ENCODE measurements at regions not wholly inside any gene's neighbourhood (a gene's known extent, or its start where the extent isn't known, plus 50 kb on each side); places are given as distances from the start of the nearest gene placed in this dataset.
A peak's percentile ranks its signal among the peaks of the same experiment; 100 is the strongest.

DNA sequence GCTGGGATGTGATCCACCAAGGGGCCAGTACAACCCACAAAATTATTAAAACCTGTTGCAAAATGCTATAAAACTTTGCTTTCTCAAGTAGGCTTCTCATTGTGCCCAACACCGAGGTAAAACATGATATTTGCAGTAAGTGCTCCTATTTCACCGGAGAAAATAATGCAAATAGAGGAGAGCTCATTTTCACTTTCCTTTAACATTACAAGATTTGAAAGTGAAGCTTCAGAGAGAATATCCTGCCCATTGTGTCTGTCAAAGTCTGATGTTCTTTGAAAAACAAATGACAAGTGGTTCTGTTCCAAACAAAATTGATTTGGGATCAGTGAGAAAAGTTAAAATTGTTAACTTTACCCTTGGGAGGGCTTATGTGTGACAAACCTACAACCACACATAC is 287.1 kb downstream of the KCNN2 start:
- no peak for DNase-seq

DNA sequence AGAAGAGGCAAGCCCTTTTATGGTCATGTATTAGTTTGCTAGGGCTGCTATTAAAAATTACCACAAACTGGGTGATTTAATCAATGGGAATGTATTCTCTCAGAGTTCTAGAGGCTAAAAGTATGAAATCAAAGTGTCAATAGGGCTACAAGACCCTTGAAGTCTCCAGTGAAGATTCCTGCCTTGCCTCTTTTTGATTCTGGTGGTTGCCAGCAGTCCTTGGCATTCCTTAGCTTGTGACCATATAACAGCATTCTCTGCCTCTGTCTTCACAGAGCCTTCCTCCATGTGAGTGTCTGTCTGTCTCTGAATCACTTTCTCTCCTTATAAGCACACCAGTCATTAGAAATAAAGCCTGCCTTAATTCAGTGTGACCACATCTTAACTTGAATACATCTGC is 282.7 kb downstream of the KCNN2 start:
- DNase-seq: no peak

DNA sequence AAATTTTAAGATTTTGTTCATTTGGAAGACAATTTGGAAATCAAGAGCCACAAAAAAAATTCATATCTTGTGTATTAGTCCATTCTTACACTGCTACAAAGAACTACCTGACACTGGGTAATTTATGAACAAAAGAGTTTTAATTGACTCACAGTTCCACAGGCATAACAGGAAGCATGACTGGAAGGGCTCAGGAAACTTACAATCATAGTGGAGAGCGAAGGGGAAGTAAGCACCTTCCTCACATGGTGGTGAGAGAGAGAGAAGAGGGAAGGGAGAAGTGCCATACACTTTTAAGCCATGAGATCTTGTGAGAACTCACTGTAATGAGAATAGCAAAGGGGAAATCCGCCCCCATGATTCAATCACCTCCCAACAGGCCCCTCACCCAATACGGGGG is 274.4 kb downstream of the KCNN2 start:
- peak; percentile 48 for DNase-seq

DNA sequence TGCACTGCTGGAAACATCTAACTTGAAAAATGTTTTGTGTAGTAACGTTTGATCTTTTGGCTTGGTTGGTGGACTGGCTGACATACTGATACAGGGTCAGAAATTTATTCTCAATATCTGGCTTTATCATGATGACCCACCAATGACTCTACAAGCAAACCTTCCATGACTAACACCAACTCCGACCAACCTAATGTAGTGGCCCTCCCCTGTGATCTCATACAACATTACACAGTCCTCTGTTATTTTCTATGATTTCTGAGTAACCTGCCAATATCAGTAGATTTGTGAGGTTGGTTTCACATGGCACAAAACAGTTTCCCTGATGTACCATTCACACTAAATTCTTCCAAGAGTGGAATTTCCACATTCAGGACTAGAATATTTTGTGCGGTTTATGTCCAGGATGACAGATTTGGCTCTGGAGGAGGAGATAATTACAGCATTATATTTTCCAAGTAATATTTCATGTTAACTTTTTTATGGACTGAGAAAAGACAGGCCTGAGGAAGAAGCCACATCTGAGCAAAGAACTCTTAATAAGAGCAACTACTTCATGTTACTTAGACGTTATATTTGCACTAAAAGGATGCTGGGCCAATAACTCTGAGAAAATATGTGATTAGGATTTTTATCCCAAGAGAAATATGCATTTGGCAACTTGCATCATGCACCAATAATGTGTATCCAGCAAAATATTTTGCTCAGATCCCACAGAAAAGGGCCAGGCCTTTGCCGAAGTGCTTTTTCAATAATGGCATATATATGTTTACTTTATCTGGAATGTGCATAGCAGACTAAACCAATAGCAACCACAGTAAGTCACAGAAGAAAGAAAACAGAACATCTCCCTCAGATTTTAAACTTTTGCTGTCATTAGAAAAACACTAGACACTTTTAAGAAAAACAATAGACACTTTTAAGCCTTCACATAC is 273.4 kb downstream of the KCNN2 start:
- DNase-seq: no peak

DNA sequence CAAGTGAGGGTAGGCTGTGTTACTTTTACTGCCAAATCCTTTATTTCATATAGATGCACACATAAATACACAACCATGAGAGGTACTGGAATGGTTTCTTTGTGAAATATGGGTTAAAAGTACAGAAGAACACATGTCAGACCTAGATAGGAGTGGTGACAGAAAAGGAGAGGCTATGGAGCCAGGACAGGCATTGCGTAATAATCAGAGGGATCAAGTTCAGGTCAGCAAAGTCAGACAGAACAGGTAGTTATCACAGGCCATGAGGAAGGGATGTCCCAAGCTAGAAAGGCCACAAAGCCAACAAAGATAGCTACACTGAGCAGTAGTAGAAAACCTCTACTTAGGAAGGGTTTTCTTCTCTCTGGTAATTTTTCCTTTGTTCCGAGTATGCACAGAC is 272.6 kb downstream of the KCNN2 start:
- DNase-seq: no peak

DNA sequence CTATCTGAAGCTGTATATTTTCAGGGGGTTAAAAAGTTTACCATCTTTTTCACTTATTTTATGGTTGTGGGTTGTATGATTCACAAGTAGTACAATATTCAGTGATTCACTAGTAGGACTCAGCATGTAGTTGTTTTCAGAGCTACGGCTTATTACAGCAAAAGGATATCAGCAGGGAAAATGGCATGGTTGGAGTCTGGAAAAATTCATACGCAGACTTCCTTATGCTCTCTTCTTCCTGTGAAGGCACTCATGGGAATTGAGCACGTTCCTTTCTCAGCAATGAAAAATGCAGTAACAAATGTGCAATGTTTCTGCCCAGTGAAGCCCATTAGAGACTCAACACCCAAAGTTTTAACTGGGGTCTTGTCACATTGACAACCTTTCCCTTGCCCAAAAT is 250.5 kb downstream of the KCNN2 start:
- DNase-seq: no peak

DNA sequence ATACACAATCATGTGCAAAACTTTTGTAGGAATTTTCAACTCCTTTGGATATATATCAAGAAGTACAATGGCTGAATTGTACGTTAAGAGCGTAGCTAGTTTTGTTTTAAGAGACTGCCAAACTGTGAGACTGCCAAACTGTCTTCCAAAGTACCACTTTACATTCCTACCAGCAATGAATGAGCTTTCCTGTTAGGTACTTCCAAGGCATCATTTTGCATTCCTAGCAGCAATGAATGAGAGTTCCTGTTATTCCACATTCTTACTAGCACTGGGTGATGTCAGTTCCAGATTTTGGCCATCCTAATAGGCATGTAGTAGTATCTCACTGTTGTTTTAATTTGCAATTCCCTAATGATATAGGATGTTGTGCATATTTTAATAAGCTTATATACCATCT is 219.3 kb downstream of the KCNN2 start:
- no peak for DNase-seq

DNA sequence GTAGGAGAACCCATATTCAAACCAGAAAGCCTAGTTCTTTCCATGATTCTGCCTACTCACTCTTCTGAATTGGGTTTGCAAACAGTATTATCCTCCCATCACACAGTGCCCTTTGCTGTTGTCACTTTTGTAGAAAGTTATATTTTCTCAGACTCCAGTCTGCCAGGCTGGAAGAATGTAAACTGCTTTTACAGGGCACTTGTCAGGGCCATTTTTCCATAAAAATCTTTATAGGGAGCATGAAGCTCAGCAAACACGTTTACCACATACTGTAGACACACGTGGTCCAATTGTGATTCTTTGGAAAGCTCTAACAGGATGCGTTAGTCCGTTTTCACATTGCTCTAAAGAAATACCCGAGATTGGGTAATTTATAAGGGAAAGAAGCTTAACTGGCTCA is 204.0 kb downstream of the KCNN2 start:
- DNase-seq: no peak

DNA sequence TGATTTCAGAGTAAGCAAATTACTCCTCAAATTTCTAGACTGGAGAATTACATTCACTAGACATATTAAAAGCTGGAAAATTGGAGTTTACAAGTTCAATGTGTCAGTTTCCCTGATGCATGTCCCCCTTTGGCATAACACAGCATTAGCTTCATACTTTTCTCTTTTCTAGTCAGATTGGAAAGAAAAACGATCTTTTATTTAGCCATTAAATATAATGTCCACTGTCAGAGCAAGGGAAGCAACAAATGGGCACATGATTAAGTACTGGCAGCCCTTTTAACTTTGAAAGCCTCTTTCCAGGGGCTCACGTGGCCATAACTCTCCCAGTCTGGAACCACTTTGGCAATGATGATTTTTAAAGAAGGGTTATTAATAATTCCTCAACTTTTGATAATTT is 203.3 kb downstream of the KCNN2 start:
- no peak for DNase-seq

DNA sequence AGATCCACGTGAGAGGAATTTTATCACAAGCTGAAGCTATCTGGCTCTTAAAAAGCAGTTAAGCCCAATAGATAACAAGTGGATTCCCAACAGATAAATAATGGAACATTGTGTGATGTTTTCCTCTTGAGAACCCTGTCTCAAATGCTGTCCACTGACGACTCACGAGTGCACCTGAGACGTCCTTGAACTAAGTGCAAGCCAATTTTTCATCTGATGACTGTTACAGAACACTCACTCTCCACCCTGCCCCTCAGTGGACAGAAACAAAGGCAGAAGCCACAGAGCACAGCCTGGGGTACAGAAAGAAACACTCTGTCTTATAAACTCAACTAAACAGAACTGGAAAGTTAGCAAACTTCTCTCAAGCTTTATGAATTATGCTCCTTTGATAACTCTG is 199.5 kb downstream of the KCNN2 start:
- no peak for DNase-seq

Measured in MV-4-11 (cell line).